ENCODE measurements at regions not wholly inside any gene's neighbourhood (a gene's known extent, or its start where the extent isn't known, plus 50 kb on each side); places are given as distances from the start of the nearest gene placed in this dataset.
A peak's percentile ranks its signal among the peaks of the same experiment; 100 is the strongest.

DNA sequence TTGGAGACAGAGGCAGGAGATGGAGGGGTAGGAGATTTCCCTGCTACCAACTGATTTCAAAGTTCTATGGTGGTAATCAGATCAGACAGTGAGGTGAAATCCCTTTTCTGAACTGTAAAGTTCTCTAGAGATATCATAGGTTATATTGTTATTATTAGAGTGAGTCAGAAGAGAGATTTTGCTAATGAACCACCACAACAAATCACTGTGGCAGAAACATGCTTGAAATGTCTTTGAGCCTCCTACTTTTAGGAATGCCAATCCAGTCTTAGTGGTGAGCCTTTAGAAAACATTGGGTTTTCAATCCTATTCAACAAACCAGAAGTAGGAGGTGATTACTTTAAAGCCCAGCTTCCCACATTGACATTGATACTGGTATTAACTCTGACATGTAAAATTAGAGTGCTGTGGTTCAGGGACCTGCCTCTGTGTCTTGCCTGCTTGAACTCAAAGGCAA is 136.7 kb upstream of the CNR1 start:
- Mint-ChIP-seq H3K9me3 (ENCODE audit: unreplicated experiment) (no peaks in the 10 kb centered on the region), H3K4me3 (ENCODE audit: unreplicated experiment) (no peak overlapping the region), H3K27ac (ENCODE audit: unreplicated experiment) (no peak overlapping the region), H3K36me3 (ENCODE audit: low read depth, unreplicated experiment) (no peaks in the 10 kb centered on the region), H3K4me1 (ENCODE audit: low read depth, unreplicated experiment) (peaks cover 9% of the 10 kb centered on the region), H3K27me3 (ENCODE audit: low read depth, unreplicated experiment) (peaks cover 2% of the 10 kb centered on the region)
- Histone ChIP-seq H3K4me2 (ENCODE audit: low read length) (no peak overlapping the region), H3K9ac (ENCODE audit: low read length) (no peak overlapping the region), H3K27me3 (ENCODE audit: insufficient read depth, low read length) (no peaks in the 10 kb centered on the region), H3K36me3 (ENCODE audit: insufficient read depth, low read length) (no peaks in the 10 kb centered on the region), H3K79me2 (ENCODE audit: insufficient read depth, low read length) (no peaks in the 10 kb centered on the region), H3K4me1 (ENCODE audit: insufficient read depth, low read length) (peaks cover 5% of the 10 kb centered on the region), H3K4me3 (ENCODE audit: insufficient read depth, low read depth, low read length) (no peak overlapping the region), H2AFZ (ENCODE audit: low read depth, low read length) (no peak overlapping the region), H3K27ac (ENCODE audit: low read depth, low read length) (no peak overlapping the region), H3K9me3 (ENCODE audit: insufficient read depth, low read depth, low read length) (no peaks in the 10 kb centered on the region), H4K20me1 (ENCODE audit: insufficient read depth, low read length) (no peaks in the 10 kb centered on the region)
- TF ChIP-seq EZH2 (IDR thresholded peaks at IDR 0.05; ENCODE audit: insufficient read depth, low read length): no peak
- TF ChIP-seq, protein P1, sequence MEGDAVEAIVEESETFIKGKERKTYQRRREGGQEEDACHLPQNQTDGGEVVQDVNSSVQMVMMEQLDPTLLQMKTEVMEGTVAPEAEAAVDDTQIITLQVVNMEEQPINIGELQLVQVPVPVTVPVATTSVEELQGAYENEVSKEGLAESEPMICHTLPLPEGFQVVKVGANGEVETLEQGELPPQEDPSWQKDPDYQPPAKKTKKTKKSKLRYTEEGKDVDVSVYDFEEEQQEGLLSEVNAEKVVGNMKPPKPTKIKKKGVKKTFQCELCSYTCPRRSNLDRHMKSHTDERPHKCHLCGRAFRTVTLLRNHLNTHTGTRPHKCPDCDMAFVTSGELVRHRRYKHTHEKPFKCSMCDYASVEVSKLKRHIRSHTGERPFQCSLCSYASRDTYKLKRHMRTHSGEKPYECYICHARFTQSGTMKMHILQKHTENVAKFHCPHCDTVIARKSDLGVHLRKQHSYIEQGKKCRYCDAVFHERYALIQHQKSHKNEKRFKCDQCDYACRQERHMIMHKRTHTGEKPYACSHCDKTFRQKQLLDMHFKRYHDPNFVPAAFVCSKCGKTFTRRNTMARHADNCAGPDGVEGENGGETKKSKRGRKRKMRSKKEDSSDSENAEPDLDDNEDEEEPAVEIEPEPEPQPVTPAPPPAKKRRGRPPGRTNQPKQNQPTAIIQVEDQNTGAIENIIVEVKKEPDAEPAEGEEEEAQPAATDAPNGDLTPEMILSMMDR (IDR thresholded peaks at IDR 0.05; ENCODE audit: insufficient read depth, low read depth, low read length): no peak
- FAIRE-seq (no peak), DNase-seq (ENCODE audit: low read depth) (peak; percentile 55)

DNA sequence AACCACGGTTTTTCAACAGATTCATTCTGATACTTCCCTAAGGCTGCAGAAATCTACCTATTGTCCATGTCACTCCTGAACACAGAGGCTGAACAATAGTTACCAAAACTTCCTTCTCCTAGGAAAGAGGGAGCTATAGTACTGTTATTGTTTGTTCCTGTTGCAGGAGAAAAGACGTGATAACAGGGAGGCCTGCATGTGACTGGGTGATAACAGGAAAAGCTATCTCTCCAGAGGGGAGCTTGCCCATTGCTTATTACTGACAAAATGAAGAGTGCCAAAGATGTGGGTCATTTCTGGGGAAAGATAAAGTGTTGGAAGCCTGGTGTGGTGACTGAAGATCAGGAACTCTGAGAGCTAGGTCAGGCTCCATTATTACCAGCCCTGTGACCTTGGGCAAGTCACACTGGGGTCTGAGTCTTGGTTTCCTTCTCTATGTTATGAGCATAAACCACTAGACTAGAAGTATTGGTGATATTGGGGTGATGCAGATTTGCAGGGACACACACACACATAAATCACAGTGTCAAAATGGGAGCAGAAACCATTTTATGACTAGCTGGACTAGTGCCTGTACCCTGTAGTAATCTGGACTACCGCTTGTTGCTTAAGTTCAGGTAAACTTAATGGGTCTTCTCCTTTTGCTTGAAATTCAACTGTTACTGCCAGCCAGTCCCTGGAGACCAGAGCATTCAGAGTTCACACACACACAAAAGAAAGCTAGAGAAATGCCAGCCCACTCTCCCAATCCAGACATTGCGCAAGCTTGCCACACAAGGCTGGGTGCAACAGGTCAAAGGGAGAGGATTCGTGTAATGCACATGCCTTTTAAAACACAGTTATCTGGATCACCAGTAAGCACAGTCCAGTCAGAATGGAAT is 136.0 kb upstream of the CNR1 start:
- H3K4me1 ChIP-seq (ENCODE audit: insufficient read depth, low read length): peaks cover 5% of the 10 kb centered on the region
- H4K20me1 ChIP-seq (ENCODE audit: insufficient read depth, low read length): no peaks in the 10 kb centered on the region
- no peaks in the 10 kb centered on the region for H3K36me3 ChIP-seq (ENCODE audit: insufficient read depth, low read length)
- H3K79me2 ChIP-seq (ENCODE audit: insufficient read depth, low read length): no peaks in the 10 kb centered on the region
- no peak overlapping the region for H3K27ac ChIP-seq (ENCODE audit: low read depth, low read length)
- TF ChIP-seq EZH2 (IDR thresholded peaks at IDR 0.05; ENCODE audit: insufficient read depth, low read length): no peak
- TF ChIP-seq, protein P1 (IDR thresholded peaks at IDR 0.05; ENCODE audit: insufficient read depth, low read depth, low read length): no peak
- H2AFZ ChIP-seq (ENCODE audit: low read depth, low read length): no peak overlapping the region
- no peaks in the 10 kb centered on the region for H3K9me3 ChIP-seq (ENCODE audit: insufficient read depth, low read depth, low read length)
- Mint-ChIP-seq H3K9me3 (ENCODE audit: unreplicated experiment) (no peaks in the 10 kb centered on the region), H3K36me3 (ENCODE audit: low read depth, unreplicated experiment) (no peaks in the 10 kb centered on the region), H3K27ac (ENCODE audit: unreplicated experiment) (no peak overlapping the region), H3K4me1 (ENCODE audit: low read depth, unreplicated experiment) (peaks cover 12% of the 10 kb centered on the region), H3K27me3 (ENCODE audit: low read depth, unreplicated experiment) (peaks cover 2% of the 10 kb centered on the region), H3K4me3 (ENCODE audit: unreplicated experiment) (no peak overlapping the region)
- no peaks in the 10 kb centered on the region for H3K27me3 ChIP-seq (ENCODE audit: insufficient read depth, low read length)
- H3K4me2 ChIP-seq (ENCODE audit: low read length): no peak overlapping the region
- DNase-seq (ENCODE audit: low read depth) (no peak), FAIRE-seq (no peak)
- no peak overlapping the region for H3K4me3 ChIP-seq (ENCODE audit: insufficient read depth, low read depth, low read length)
- no peak overlapping the region for H3K9ac ChIP-seq (ENCODE audit: low read length)

DNA sequence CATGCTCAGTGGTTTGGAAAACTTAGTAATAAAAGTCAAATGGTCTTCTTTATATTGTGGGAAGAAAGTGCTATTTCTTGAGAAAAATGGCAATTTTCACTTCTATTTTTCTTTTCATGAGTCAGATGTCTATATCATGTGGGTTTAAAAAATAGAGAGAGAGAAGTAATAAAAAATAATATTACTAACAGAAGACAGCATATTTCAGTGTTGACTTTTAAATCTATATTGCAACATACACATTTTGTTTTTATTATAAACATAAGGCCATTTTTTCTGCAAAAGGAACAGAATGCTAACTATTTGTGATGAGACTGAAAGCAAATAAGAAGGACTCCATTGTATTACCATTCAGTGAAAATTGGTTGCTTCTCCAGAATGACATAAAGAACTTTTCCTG is 135.1 kb upstream of the CNR1 start:
- DNase-seq (ENCODE audit: low read depth): no peak
- Histone ChIP-seq H3K79me2 (ENCODE audit: insufficient read depth, low read length) (no peaks in the 10 kb centered on the region), H3K27ac (ENCODE audit: low read depth, low read length) (no peak overlapping the region), H3K9me3 (ENCODE audit: insufficient read depth, low read depth, low read length) (no peaks in the 10 kb centered on the region), H4K20me1 (ENCODE audit: insufficient read depth, low read length) (no peaks in the 10 kb centered on the region), H3K9ac (ENCODE audit: low read length) (no peak overlapping the region), H3K4me1 (ENCODE audit: insufficient read depth, low read length) (peaks cover 5% of the 10 kb centered on the region), H3K4me2 (ENCODE audit: low read length) (no peak overlapping the region), H3K4me3 (ENCODE audit: insufficient read depth, low read depth, low read length) (no peak overlapping the region), H2AFZ (ENCODE audit: low read depth, low read length) (no peak overlapping the region), H3K36me3 (ENCODE audit: insufficient read depth, low read length) (no peaks in the 10 kb centered on the region), H3K27me3 (ENCODE audit: insufficient read depth, low read length) (no peaks in the 10 kb centered on the region)
- H3K4me1 Mint-ChIP-seq (ENCODE audit: low read depth, unreplicated experiment): peaks cover 12% of the 10 kb centered on the region
- TF ChIP-seq EZH2 (IDR thresholded peaks at IDR 0.05; ENCODE audit: insufficient read depth, low read length): no peak
- TF ChIP-seq, protein P1 (IDR thresholded peaks at IDR 0.05; ENCODE audit: insufficient read depth, low read depth, low read length): no peak
- peaks cover 2% of the 10 kb centered on the region for H3K27me3 Mint-ChIP-seq (ENCODE audit: low read depth, unreplicated experiment)
- H3K27ac Mint-ChIP-seq (ENCODE audit: unreplicated experiment): no peak overlapping the region
- FAIRE-seq: no peak
- no peak overlapping the region for H3K4me3 Mint-ChIP-seq (ENCODE audit: unreplicated experiment)
- no peaks in the 10 kb centered on the region for H3K9me3 Mint-ChIP-seq (ENCODE audit: unreplicated experiment)
- H3K36me3 Mint-ChIP-seq (ENCODE audit: low read depth, unreplicated experiment): no peaks in the 10 kb centered on the region

Data from astrocyte (in vitro differentiated cells and primary cell).